Stomach (tissue), 8 donors: ENCODE measurements at regions not wholly inside any gene's neighbourhood (a gene's known extent, or its start where the extent isn't known, plus 50 kb on each side); places are given as distances from the start of the nearest gene placed in this dataset.

Experiments used
- DNase-seq, 2 donors: peaks; one replicate each; pipeline versions ENCODE4 v3.0.0 to v3.0.0-alpha.2; 2013 to 2019
- H3K27ac ChIP-seq, 5 donors: fragments of 200-600 bp in 4 of 5; sonication (generic) in 4 of 5; one replicate each; pipeline ENCODE4 v1.5.1; 2013 to 2019; ENCODE audit warnings: mild to moderate bottlenecking in 1 of 5, moderate library complexity in 1 of 5
- H3K27me3 ChIP-seq, 3 donors: fragments of 200-600 bp; sonication (generic); one replicate each; pipeline ENCODE4 v1.5.1; 2017 to 2019; ENCODE audit warnings: mixed run types in 1 of 3
- H3K36me3 ChIP-seq, 4 donors: fragments of 200-600 bp; sonication (generic); 1 replicate in 3 of 4; 2 replicates in 1 of 4; pipeline ENCODE4 v1.5.1; 2016 to 2019
- H3K4me1 ChIP-seq, 4 donors: fragments of 200-600 bp; sonication (generic); one replicate each; pipeline ENCODE4 v1.5.1; 2016 to 2019
- H3K4me3 ChIP-seq, 4 donors: fragments of 200-600 bp; sonication (generic) in 3 of 4; one replicate each; pipeline ENCODE4 v1.5.1; 2016 to 2019; ENCODE audit warnings: mild to moderate bottlenecking in 1 of 4
- H3K9me3 ChIP-seq, 4 donors: fragments of 200-600 bp; sonication (generic); one replicate each; pipeline ENCODE4 v1.5.1; 2016 to 2019
- EP300 ChIP-seq: sonication (generic); formaldehyde crosslinking; IDR thresholded peaks from one replicate; pipeline ENCODE4 v1.6.1; 2017; ENCODE audit warnings: antibody characterized with exemption
- POLR2A ChIP-seq, 4 donors: fragments of 450-650 bp; IDR thresholded peaks; one replicate each; pipeline ENCODE4 v1.6.1; 2016; ENCODE audit warnings: antibody characterized with exemption in 4 of 4, control low read depth in 2 of 4, mild to moderate bottlenecking in 1 of 4, moderate library complexity in 1 of 4
- POLR2AphosphoS5 ChIP-seq, 3 donors: sonication (generic); formaldehyde crosslinking; IDR thresholded peaks; one replicate each; pipeline ENCODE4 v1.6.1; 2016; ENCODE audit warnings: antibody characterized with exemption in 3 of 3
- WGBS, 5 donors: extraction: QIAGEN DNeasy Blood & Tissue Kit in 3 of 5; methylation state at CpG; one replicate each; pipeline versions ENCODE4 v1.1.5 to v1.1.7; 2013 to 2018; 5-methylcytosine and 5-hydroxymethylcytosine counted together
- intact Hi-C: fragments of 100-400 bp; cut with DNase I; formaldehyde crosslinking; loops from one replicate; pipeline ENCODE4 v1.15.1; 2023; ENCODE audit warnings: low total_unique reads
- TF ChIP-seq, protein P1 (sequence below), 7 experiments: fragments of 450-650 bp in 4 of 7; fragments of 200-600 bp in 3 of 7; sonication (generic) in 3 of 7; IDR thresholded peaks; one replicate each; pipeline ENCODE4 v1.5.1; 2016 to 2019; ENCODE audit warnings: antibody characterized with exemption in 7 of 7, control low read depth in 2 of 7, mild to moderate bottlenecking in 1 of 7
- donor health status: healthy with polysubstance abuse.
- donor health status: Bipolar disorder and iron deficiency.
- donor health status: healthy.

DNA sequence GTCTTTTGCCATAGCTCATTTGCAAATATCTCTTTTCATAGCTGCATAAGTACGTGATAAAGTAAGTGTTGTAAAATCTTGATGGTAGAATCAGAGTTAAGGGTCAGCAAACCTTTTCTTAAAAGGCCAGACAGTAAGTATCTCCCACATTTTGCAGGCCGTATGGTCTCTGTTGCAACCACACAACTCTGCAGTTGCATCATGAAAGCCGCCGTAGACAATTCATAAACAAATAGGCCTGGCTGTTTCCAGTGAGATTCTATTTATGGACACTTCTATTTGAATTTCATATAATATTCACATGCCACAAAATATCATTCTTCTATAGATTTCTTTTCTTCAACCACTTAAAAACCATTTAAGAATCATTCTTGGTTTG lies 248.5 kb downstream of the TLE3 start:
- Histone ChIP-seq H3K4me1 (no peaks in the 10 kb centered on the region), H3K36me3 (no peaks in the 10 kb centered on the region), H3K27ac (no peak overlapping the region), H3K9me3 (no peaks in the 10 kb centered on the region), H3K27me3 (peaks cover 0 to 4% (median 0%) of the 10 kb centered on the region in 3 donors), H3K4me3 (no peak overlapping the region)
- TF ChIP-seq EP300 (no peak), POLR2A (IDR thresholded peaks at IDR 0.05) (no peak), POLR2AphosphoS5 (IDR thresholded peaks at IDR 0.05) (no peak)
- TF ChIP-seq, protein P1, sequence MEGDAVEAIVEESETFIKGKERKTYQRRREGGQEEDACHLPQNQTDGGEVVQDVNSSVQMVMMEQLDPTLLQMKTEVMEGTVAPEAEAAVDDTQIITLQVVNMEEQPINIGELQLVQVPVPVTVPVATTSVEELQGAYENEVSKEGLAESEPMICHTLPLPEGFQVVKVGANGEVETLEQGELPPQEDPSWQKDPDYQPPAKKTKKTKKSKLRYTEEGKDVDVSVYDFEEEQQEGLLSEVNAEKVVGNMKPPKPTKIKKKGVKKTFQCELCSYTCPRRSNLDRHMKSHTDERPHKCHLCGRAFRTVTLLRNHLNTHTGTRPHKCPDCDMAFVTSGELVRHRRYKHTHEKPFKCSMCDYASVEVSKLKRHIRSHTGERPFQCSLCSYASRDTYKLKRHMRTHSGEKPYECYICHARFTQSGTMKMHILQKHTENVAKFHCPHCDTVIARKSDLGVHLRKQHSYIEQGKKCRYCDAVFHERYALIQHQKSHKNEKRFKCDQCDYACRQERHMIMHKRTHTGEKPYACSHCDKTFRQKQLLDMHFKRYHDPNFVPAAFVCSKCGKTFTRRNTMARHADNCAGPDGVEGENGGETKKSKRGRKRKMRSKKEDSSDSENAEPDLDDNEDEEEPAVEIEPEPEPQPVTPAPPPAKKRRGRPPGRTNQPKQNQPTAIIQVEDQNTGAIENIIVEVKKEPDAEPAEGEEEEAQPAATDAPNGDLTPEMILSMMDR (IDR thresholded peaks at IDR 0.05): no peak
- no peak for DNase-seq
- intact Hi-C loops: no loop called here
- WGBS, 5 donors: 74 to 84% (median 80%) methylated on average over 4 of the region's 4 CpGs

DNA sequence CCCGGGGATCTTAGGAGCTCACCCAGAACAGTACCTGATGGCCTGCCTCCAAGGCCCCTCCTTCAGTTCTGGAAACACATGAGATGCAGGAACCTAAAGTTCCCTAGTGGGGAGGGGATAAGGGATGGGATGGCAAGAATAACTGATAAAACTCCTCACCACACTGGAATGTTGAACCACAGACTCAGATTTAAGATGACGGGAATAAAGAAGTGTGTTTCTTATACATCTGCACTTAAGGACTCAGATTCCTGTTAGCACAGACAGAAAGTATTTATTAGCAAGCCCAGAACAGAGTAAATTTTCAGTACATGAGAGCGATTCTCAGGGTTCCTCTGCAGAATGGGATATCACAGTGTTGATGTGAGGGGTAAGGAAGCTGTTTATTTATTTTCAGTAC lies 245.2 kb downstream of the TLE3 start:
- DNase-seq: no peak
- Histone ChIP-seq H3K27ac (no peak overlapping the region), H3K4me1 (no peaks in the 10 kb centered on the region), H3K4me3 (no peak overlapping the region), H3K27me3 (peaks cover 0 to 4% (median 0%) of the 10 kb centered on the region in 3 donors), H3K36me3 (no peaks in the 10 kb centered on the region), H3K9me3 (no peaks in the 10 kb centered on the region)
- TF ChIP-seq POLR2A (IDR thresholded peaks at IDR 0.05) (no peak), EP300 (no peak), POLR2AphosphoS5 (IDR thresholded peaks at IDR 0.05) (no peak)
- TF ChIP-seq, protein P1 (IDR thresholded peaks at IDR 0.05): no peak
- intact Hi-C loops: no loop called here
- 65 to 90% (median 87%) methylated on average over 2 to 3 of the region's 3 CpGs for WGBS, 5 donors

DNA sequence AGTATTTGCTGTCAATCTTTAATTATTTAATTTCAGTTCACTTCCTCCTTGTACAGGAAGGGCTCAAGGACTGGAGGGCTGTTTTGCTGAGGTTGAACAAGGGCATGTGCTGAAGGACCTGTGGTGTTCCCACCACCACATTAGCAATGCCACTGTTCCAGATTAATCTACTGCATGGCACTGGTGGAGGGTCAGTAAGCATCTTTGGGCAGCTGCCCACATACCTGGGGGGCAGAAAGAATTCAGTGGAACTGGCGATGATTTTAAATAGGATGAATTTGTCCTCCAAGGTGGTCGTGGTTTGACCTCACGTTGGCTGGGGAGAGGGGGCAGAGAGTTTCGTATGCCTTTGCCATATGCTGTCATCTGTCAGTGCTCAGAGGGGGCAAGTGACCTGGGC lies 244.8 kb downstream of the TLE3 start:
- 88 to 96% (median 94%) methylated on average over 4 of the region's 4 CpGs for WGBS, 5 donors
- intact Hi-C loops: no loop called here
- H3K9me3 ChIP-seq: no peaks in the 10 kb centered on the region
- TF ChIP-seq POLR2A (IDR thresholded peaks at IDR 0.05) (no peak), EP300 (no peak), POLR2AphosphoS5 (IDR thresholded peaks at IDR 0.05) (no peak)
- TF ChIP-seq, protein P1 (IDR thresholded peaks at IDR 0.05): no peak
- peaks cover 0 to 4% (median 0%) of the 10 kb centered on the region in 3 donors for H3K27me3 ChIP-seq
- H3K4me3 ChIP-seq: no peak overlapping the region
- no peak for DNase-seq
- no peaks in the 10 kb centered on the region for H3K4me1 ChIP-seq
- H3K36me3 ChIP-seq: no peaks in the 10 kb centered on the region
- H3K27ac ChIP-seq: no peak overlapping the region

DNA sequence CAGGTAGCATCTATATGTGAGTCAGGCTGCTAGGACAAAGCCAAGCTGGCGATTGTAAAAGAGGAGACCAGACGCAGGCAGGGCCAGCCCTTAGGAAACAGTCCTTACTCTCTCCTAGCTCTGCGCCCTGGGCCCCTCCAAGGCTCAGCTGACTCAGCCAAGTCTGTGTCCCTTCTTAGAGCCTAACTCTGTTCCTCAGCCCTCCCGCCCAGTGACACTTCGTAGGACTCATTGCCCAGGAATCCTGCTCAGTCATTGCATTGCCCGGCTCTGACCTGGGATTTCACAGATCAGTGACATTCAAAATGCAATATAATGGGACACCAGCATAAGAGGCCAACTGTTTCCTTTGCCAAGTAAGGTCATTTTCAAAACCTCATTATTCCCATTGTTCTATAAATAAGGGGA lies 244.2 kb downstream of the TLE3 start:
- 82 to 93% (median 88%) methylated on average over 6 of the region's 6 CpGs for WGBS, 5 donors
- Histone ChIP-seq H3K4me1 (no peaks in the 10 kb centered on the region), H3K27ac (no peak overlapping the region), H3K4me3 (no peak overlapping the region), H3K36me3 (no peaks in the 10 kb centered on the region), H3K9me3 (no peaks in the 10 kb centered on the region), H3K27me3 (peaks cover 0 to 4% (median 0%) of the 10 kb centered on the region in 3 donors)
- TF ChIP-seq, protein P1 (IDR thresholded peaks at IDR 0.05): no peak
- TF ChIP-seq POLR2A (IDR thresholded peaks at IDR 0.05) (no peak), EP300 (no peak), POLR2AphosphoS5 (IDR thresholded peaks at IDR 0.05) (no peak)
- DNase-seq: no peak
- intact Hi-C loops: no loop called here
